Heart right ventricle (tissue), 16 donors: ENCODE measurements at regions not wholly inside any gene's neighbourhood (a gene's known extent, or its start where the extent isn't known, plus 50 kb on each side); places are given as distances from the start of the nearest gene placed in this dataset.

Experiments
- ATAC-seq, 8 donors: fragments of 200-7000 bp; cut with Tn5 transposase; one replicate each; pipeline ENCODE4 v1.9.1; 2020; ENCODE audit warnings: mild to moderate bottlenecking in 8 of 8, moderate library complexity in 8 of 8, moderate number of reproducible peaks in 1 of 8
- DNase-seq, 2 donors: peaks; one replicate each; pipeline ENCODE4 v3.0.0-alpha.2; 2020
- H3K27ac ChIP-seq, 10 donors: fragments of 200-600 bp; sonication (generic) in 2 of 10; one replicate each; pipeline versions ENCODE4 v1.5.0 to v1.8.0; 2020 to 2022; ENCODE audit warnings: mild to moderate bottlenecking in 3 of 10
- H3K27me3 ChIP-seq, 7 donors: fragments of 200-600 bp; one replicate each; pipeline ENCODE4 v1.8.0; 2021 to 2022; ENCODE audit warnings: mild to moderate bottlenecking in 2 of 7
- H3K36me3 ChIP-seq, 9 donors: fragments of 200-600 bp; sonication (generic) in 1 of 9; one replicate each; pipeline versions ENCODE4 v1.5.0 to v1.8.0; 2020 to 2022; ENCODE audit warnings: mild to moderate bottlenecking in 2 of 9
- H3K4me1 ChIP-seq, 9 donors: fragments of 200-600 bp; sonication (generic) in 1 of 9; one replicate each; pipeline versions ENCODE4 v1.5.0 to v1.8.0; 2020 to 2022; ENCODE audit warnings: mild to moderate bottlenecking in 4 of 9
- H3K4me3 ChIP-seq, 10 donors: fragments of 200-600 bp; sonication (generic) in 2 of 10; one replicate each; pipeline versions ENCODE4 v1.5.0 to v1.8.0; 2020 to 2022; ENCODE audit warnings: mild to moderate bottlenecking in 7 of 10, moderate library complexity in 2 of 10
- H3K9me3 ChIP-seq, 11 donors: fragments of 200-600 bp in 10 of 11; sonication (generic) in 2 of 11; one replicate each; pipeline versions ENCODE4 v1.5.0 to v1.8.0; 2013 to 2022; ENCODE audit warnings: mild to moderate bottlenecking in 2 of 11, control low read depth in 1 of 11, moderate library complexity in 1 of 11
- WGBS, 2 donors: extraction: QIAGEN DNeasy Blood & Tissue Kit; methylation state at CpG; one replicate each; pipeline ENCODE4 v1.1.7; 2013; ENCODE audit warnings: inconsistent platforms in 1 of 2; 5-methylcytosine and 5-hydroxymethylcytosine counted together
- intact Hi-C, 10 donors: fragments of 100-400 bp; cut with DNase I; formaldehyde crosslinking; loops; one replicate each; pipeline versions ENCODE4 v1.11.1 to v1.14.2; 2022
- TF ChIP-seq, protein P1 (sequence below), 9 donors: fragments of 200-600 bp; sonication (generic) in 2 of 9; IDR thresholded peaks; one replicate each; pipeline versions ENCODE4 v1.5.0 to v1.8.0; 2021 to 2022; ENCODE audit warnings: antibody characterized with exemption in 9 of 9, mild to moderate bottlenecking in 5 of 9, moderate library complexity in 1 of 9
- donor health status: Arrhythmogenic right ventricular cardiomyopathy.
- donor health status: ischemic (EF 13 %, LVEDD 7.1; RV severe dilation, severe dysfunction).
- donor health status: healthy with polysubstance abuse.
- donor health status: DM: no; HTN: yes; CAD: no.
- donor health status: DM: no; HTN: no; CAD: no.
- donor health status: ischemic (EF 25% LVEDD 6.9; RV normal size, moderate dysfunction).
- donor health status: ischemic (EF 25% LVEDD 5.7; RV mildly dilated, moderate dysfunction).
- donor health status: healthy.
- donor health status: DM: yes; HTN: yes; CAD: no.
- donor health status: Ischemic cardiomyopathy.
- donor health status: ischemic (EF 35%, LVEDD 5.7; RV mildly dilated, moderate dysfunction).
- donor health status: nonischemic (EF 11% LVEDD 7.7; RV severe dilation, severe dysfunction).
- donor health status: DM: yes; HTN: yes; CAD: no.
- donor health status: PGD.
- donor health status: ischemic (EF 29% LVEDD 5.4; RV normal size, mild dysfunction).
- donor health status: nonischemic (EF 23%, LVEDD 6.1; RV moderate dilation, normal function).

DNA sequence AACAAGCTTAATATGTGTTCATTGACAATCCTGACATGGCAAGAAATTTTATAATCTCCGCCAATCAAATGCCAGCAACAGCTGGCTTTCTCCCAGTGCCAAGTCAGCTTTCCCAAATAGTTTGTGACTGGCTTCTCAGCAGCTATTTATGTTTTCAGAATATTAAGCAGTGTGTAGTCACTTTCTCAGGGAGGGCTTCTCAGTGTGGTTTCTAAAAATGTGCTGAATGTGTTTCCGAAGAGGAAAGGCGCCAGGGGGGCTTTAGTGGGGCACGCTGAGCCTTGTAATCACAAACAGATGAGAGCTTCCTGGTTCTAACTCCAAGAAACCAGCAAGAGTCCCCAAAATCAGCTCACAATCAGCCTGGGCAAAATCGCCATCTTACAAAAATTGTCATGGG lies 258.7 kb upstream of the CPEB2 start:
- Histone ChIP-seq H3K27me3 (no peaks in the 10 kb centered on the region), H3K27ac (no peak overlapping the region), H3K4me1 (peaks cover 0 to 5% (median 0%) of the 10 kb centered on the region in 9 donors), H3K36me3 (no peaks in the 10 kb centered on the region), H3K4me3 (no peak overlapping the region), H3K9me3 (no peaks in the 10 kb centered on the region)
- intact Hi-C loops: loop anchor here in 2 of 10 donors (10.0 kb wide), 2 partner anchors 261 to 421 kb away; partner anchors contain the start of gene CPEB2 (in 1 of the 2)
- no peak for DNase-seq
- WGBS, 2 donors: 86 to 91% methylated on average over 5 of the region's 5 CpGs
- TF ChIP-seq, protein P1, sequence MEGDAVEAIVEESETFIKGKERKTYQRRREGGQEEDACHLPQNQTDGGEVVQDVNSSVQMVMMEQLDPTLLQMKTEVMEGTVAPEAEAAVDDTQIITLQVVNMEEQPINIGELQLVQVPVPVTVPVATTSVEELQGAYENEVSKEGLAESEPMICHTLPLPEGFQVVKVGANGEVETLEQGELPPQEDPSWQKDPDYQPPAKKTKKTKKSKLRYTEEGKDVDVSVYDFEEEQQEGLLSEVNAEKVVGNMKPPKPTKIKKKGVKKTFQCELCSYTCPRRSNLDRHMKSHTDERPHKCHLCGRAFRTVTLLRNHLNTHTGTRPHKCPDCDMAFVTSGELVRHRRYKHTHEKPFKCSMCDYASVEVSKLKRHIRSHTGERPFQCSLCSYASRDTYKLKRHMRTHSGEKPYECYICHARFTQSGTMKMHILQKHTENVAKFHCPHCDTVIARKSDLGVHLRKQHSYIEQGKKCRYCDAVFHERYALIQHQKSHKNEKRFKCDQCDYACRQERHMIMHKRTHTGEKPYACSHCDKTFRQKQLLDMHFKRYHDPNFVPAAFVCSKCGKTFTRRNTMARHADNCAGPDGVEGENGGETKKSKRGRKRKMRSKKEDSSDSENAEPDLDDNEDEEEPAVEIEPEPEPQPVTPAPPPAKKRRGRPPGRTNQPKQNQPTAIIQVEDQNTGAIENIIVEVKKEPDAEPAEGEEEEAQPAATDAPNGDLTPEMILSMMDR (IDR thresholded peaks at IDR 0.05): no peak
- ATAC-seq: no peak

DNA sequence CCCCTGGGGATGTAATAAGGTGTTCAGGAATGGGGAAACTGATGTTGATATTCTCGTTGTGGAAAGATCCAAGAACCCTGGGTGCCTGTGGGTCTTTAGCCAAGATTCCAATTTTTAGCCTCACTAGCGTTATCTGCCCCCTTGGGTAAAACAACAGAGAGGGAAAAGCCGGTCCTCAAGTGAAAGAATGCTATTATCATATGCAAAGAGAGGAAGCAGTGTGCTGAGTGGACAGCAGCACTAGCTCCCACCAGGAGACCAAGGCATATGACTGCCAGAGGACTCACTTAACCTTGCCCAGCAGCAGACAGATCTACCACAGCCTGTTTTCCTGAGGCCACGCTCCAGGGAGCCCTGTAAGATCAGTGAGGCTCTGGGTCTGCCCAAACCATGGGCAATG lies 257.9 kb upstream of the CPEB2 start:
- peaks cover 0 to 5% (median 0%) of the 10 kb centered on the region in 9 donors for H3K4me1 ChIP-seq
- 55 to 72% methylated on average over 4 of the region's 4 CpGs for WGBS, 2 donors
- H3K9me3 ChIP-seq: no peaks in the 10 kb centered on the region
- intact Hi-C loops: loop anchor here in 2 of 10 donors (10.0 kb wide), 2 partner anchors 260 to 420 kb away; partner anchors contain the start of gene CPEB2 (in 1 of the 2)
- no peaks in the 10 kb centered on the region for H3K27me3 ChIP-seq
- no peaks in the 10 kb centered on the region for H3K36me3 ChIP-seq
- TF ChIP-seq, protein P1 (IDR thresholded peaks at IDR 0.05): no peak
- H3K27ac ChIP-seq: no peak overlapping the region
- DNase-seq (no peak), ATAC-seq (no peak)
- H3K4me3 ChIP-seq: no peak overlapping the region

DNA sequence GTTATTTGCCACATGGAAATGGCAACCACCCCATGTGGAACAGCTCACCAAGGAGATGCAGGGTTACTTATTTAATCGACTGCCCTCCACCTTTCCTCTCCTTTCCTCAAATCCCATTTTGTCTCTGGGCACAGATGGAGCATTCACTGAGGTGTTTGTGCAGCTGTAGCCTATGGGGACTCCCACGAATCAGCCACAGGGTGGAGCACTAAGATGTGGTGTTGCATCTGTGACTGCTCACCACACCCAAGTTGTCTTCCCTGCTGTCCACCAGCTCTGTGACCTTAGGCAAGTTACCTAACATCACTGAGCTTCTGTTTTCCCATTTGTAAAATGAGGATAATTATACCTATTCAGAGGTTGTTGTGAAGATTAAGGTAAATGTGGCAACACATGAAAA lies 252.4 kb upstream of the CPEB2 start:
- DNase-seq (peak; percentile 21 to 42), ATAC-seq (peak; percentile 71 to 90 (median 84))
- Histone ChIP-seq H3K36me3 (no peaks in the 10 kb centered on the region), H3K4me3 (no peak overlapping the region), H3K9me3 (peaks cover 0 to 26% (median 8%) of the 10 kb centered on the region in 11 donors), H3K27ac (no peak overlapping the region), H3K4me1 (peaks cover 0 to 5% (median 0%) of the 10 kb centered on the region in 9 donors), H3K27me3 (no peaks in the 10 kb centered on the region)
- intact Hi-C loops: loop anchor here in 2 of 10 donors (5.0 to 10.0 kb wide), 3 partner anchors 255 to 543 kb away; partner anchors contain the start of gene CPEB2 (in 1 of the 2)
- 38 to 46% methylated on average over 2 of the region's 2 CpGs for WGBS, 2 donors
- TF ChIP-seq, protein P1 (IDR thresholded peaks at IDR 0.05): peak in 8 of 9 donors; percentile 19 to 69 (median 56)

DNA sequence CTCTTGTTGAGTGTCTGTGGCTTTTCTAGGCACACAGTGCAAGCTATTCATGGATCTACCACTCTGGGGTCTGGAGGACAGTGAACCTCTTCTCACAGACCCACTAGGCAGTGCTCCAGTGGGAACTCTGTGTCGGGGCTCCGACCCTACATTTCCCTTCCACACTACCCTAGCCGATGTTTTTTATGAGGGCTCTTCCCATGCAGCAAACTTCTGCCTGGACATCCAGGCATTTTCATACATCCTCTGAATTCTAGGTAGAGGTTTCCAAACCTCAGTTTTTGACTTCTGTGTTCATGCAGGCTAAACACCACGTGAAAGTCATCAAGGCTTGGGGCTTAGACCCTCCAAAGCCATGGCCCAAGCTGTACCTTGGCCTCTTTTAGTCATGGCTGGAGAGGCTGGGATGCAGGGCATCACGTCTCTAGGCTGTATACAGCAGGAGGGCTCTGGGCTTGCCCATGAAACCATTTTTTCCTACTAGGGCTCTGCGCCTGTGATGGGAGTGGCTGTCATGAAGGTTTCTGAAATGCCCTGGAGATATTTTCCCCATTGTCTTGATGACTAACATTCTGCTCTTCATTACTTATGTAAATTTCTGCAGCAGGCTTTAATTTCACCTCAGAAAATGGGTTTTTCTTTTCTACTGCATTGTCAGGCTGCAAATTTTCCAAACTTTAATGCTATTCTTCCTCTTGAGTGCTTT lies 249.8 kb upstream of the CPEB2 start:
- intact Hi-C loops: no loop called here
- no peak overlapping the region for H3K27ac ChIP-seq
- no peaks in the 10 kb centered on the region for H3K36me3 ChIP-seq
- H3K27me3 ChIP-seq: no peaks in the 10 kb centered on the region
- DNase-seq (no peak), ATAC-seq (no peak)
- peaks cover 0 to 26% (median 8%) of the 10 kb centered on the region in 11 donors for H3K9me3 ChIP-seq
- no peak overlapping the region for H3K4me3 ChIP-seq
- 82 to 85% methylated on average over 6 of the region's 6 CpGs for WGBS, 2 donors
- TF ChIP-seq, protein P1 (IDR thresholded peaks at IDR 0.05): no peak
- peaks cover 0 to 4% (median 0%) of the 10 kb centered on the region in 9 donors for H3K4me1 ChIP-seq
